ENCODE measurements at regions not wholly inside any gene's neighbourhood (a gene's known extent, or its start where the extent isn't known, plus 50 kb on each side); places are given as distances from the start of the nearest gene placed in this dataset.

- TF ChIP-seq POLR2A (IDR thresholded peaks at IDR 0.05) (no peak), EP300 (IDR thresholded peaks at IDR 0.05) (no peak), POLR2AphosphoS5 (IDR thresholded peaks at IDR 0.05) (no peak)
Measured at GRCh38 chr14:21978999-21979314, 305.3 kb upstream of the OR4E1 start.

Data from upper lobe of left lung (tissue), 4 donors.